Activated B cell treated with CpG ODN at 0.5 μM for 24 hours (primary cell): ENCODE measurements at regions not wholly inside any gene's neighbourhood (a gene's known extent, or its start where the extent isn't known, plus 50 kb on each side); places are given as distances from the start of the nearest gene placed in this dataset.

Experiments
- ATAC-seq: fragments of 200-7000 bp; cut with Tn5 transposase; one replicate; pipeline ENCODE4 v1.10.0; 2021; ENCODE audit warnings: low read depth, mild to moderate bottlenecking, moderate library complexity
- CTCF ChIA-PET: fragments of 350-600 bp; sonication (Branson Sonifier 250); formaldehyde crosslinking; loops from one replicate; lab custom pipeline; 2021; ENCODE audit warnings: antibody characterized with exemption; lab: Charles Lee
- POLR2A ChIA-PET: fragments of 350-600 bp; sonication (Branson Sonifier 250); formaldehyde crosslinking; loops from one replicate; lab custom pipeline; 2021; ENCODE audit warnings: antibody characterized with exemption; lab: Charles Lee
- DNase-seq: peaks from one replicate; pipeline ENCODE4 v3.0.0; 2022
- H3K27ac Mint-ChIP-seq: one replicate; pipeline ENCODE4 v1.8.0; 2020; ENCODE audit warnings: mixed read lengths
- H3K27me3 Mint-ChIP-seq: one replicate; pipeline ENCODE4 v1.8.0; 2021; ENCODE audit warnings: mixed read lengths
- H3K36me3 Mint-ChIP-seq: one replicate; pipeline ENCODE4 v1.8.0; 2021; ENCODE audit warnings: low read depth, mixed read lengths
- H3K4me1 Mint-ChIP-seq: one replicate; pipeline ENCODE4 v1.8.0; 2021; ENCODE audit warnings: mixed read lengths
- H3K4me3 Mint-ChIP-seq: one replicate; pipeline ENCODE4 v1.8.0; 2020; ENCODE audit warnings: mild to moderate bottlenecking, mixed read lengths
- H3K9me3 Mint-ChIP-seq: one replicate; pipeline ENCODE4 v1.8.0; 2020; ENCODE audit warnings: mixed read lengths
- intact Hi-C: fragments of 100-400 bp; cut with micrococcal nuclease; formaldehyde crosslinking; loops from one replicate; pipeline ENCODE4 v1.15.1; 2024
- TF ChIP-seq, protein P1 (sequence below): fragments of 200-600 bp; IDR thresholded peaks from one replicate; pipeline ENCODE4 v1.8.0; 2022; ENCODE audit warnings: antibody characterized with exemption, mild to moderate bottlenecking

DNA sequence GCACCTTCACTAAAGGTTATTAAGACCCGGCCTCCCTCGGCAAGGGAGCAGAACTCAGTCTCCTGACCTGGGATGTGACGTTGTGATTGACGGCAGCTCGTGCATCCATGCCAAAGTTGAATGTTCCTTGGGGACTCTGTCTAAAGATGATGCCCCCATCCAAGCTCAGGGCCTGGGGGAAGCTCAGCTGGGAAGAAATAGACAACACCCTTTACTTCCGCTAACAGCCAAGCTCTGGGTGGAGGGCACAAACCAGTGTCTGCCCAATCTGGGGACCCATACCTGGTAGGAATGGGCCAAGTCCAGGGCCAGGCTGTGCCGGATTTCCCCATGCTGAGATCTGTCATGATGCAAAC lies 95.4 kb downstream of the RMI2 start:
- Mint-ChIP-seq H3K4me1 (no peaks in the 10 kb centered on the region), H3K27ac (no peak overlapping the region)

DNA sequence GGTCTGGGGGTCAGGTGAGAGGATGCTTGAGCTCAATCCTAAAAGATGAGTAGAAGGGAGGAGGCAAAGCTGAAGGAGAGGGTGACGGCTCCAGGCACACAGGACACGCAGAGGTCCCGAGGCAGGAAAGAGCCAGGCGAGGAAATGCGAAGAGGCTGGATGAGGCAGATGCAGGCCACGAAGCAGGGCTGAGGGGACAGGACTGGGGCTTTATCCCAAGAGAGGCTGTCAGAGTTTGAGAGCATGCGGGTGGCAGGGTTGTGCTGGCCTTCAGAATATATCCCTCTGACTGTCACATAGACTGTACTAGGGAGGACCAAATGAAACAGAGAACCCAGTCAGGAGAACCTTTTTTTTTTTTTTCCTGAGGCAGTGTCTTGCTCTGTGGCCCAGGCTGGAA lies 100.2 kb downstream of the RMI2 start:
- ChIA-PET CTCF (no interaction called here), POLR2A (no interaction called here)
- DNase-seq (no peak), ATAC-seq (no peak)
- TF ChIP-seq, protein P1, sequence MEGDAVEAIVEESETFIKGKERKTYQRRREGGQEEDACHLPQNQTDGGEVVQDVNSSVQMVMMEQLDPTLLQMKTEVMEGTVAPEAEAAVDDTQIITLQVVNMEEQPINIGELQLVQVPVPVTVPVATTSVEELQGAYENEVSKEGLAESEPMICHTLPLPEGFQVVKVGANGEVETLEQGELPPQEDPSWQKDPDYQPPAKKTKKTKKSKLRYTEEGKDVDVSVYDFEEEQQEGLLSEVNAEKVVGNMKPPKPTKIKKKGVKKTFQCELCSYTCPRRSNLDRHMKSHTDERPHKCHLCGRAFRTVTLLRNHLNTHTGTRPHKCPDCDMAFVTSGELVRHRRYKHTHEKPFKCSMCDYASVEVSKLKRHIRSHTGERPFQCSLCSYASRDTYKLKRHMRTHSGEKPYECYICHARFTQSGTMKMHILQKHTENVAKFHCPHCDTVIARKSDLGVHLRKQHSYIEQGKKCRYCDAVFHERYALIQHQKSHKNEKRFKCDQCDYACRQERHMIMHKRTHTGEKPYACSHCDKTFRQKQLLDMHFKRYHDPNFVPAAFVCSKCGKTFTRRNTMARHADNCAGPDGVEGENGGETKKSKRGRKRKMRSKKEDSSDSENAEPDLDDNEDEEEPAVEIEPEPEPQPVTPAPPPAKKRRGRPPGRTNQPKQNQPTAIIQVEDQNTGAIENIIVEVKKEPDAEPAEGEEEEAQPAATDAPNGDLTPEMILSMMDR, result no peak
- intact Hi-C loops, result no loop called here
- H3K27ac Mint-ChIP-seq, result no peak overlapping the region
- no peaks in the 10 kb centered on the region for H3K4me1 Mint-ChIP-seq
- H3K4me3 Mint-ChIP-seq, result no peak overlapping the region
- H3K36me3 Mint-ChIP-seq, result peaks cover 4% of the 10 kb centered on the region
- peaks cover 8% of the 10 kb centered on the region for H3K9me3 Mint-ChIP-seq
- peaks cover 1% of the 10 kb centered on the region for H3K27me3 Mint-ChIP-seq

More for the DNA sequence above, 95.4 kb downstream of the RMI2 start:
- CTCF ChIA-PET, result no interaction called here
- Mint-ChIP-seq H3K27me3 (peaks cover 5% of the 10 kb centered on the region), H3K4me3 (no peak overlapping the region), H3K9me3 (peaks cover 12% of the 10 kb centered on the region), H3K36me3 (peaks cover 9% of the 10 kb centered on the region)
- ATAC-seq (no peak), DNase-seq (no peak)
- intact Hi-C loops, result no loop called here
- TF ChIP-seq, protein P1, result no peak
- POLR2A ChIA-PET, result interaction anchor here (0.6 kb wide), 1 partner anchor 412 kb away, joined by 3 read pairs; no protein-coding TSS in a partner anchor

DNA sequence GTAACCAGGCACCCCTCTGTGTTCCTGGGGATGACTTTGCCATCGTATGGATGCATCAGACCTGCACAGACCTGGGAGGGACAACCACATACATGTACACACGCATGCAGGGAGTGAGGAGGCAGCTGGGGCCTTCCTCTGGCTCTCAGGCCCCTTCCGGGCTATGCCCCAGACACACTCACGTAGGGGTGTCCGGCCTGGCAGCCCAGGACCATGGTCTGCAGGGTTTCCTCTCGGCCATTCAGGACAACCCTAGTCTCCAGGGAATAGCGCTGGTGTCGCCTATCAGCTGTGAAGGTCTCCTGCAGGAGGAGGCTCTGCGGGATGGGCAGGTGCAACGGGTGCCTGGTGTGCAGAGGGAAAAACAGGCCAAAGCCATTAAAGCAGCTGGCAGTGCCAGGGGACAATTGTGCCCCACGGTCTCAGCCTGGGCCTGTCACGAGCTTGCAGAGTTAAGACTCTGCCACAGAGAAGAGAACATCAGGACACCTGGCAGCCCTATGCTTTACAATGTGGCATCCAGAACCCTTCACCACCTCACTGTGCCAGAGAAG lies 101.4 kb downstream of the RMI2 start:
- Mint-ChIP-seq H3K4me1 (no peaks in the 10 kb centered on the region), H3K27me3 (peaks cover 1% of the 10 kb centered on the region), H3K4me3 (no peak overlapping the region), H3K9me3 (peaks cover under 1% of the 10 kb centered on the region), H3K36me3 (no peaks in the 10 kb centered on the region), H3K27ac (no peak overlapping the region)
- TF ChIP-seq, protein P1, result no peak
- POLR2A ChIA-PET, result no interaction called here
- ATAC-seq, result no peak
- no peak for DNase-seq
- CTCF ChIA-PET, result no interaction called here
- intact Hi-C loops, result no loop called here

DNA sequence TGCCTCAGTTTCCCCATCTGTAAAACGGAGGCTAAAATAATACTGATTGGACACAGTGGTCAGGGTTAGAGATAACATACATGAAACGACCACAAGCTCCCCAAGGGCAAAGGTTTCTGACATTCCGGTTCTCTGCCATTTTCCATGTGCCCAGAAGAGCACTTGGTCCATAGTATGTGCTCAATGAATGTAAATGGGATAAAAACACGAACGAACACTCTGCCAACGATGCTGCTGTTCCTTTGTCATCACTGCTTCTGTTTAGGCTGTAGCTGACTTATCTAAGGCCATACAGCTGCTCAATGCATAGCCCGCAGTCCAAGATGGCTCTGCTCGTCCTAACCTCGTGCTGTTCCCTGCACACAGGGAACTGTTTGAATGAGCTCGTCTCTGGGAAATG lies 102.0 kb downstream of the RMI2 start:
- no peaks in the 10 kb centered on the region for H3K36me3 Mint-ChIP-seq
- no peak overlapping the region for H3K27ac Mint-ChIP-seq
- DNase-seq (no peak), ATAC-seq (no peak)
- H3K4me1 Mint-ChIP-seq, result no peaks in the 10 kb centered on the region
- H3K27me3 Mint-ChIP-seq, result peaks cover 1% of the 10 kb centered on the region
- H3K9me3 Mint-ChIP-seq, result no peaks in the 10 kb centered on the region
- TF ChIP-seq, protein P1, result no peak
- POLR2A ChIA-PET, result no interaction called here
- intact Hi-C loops, result no loop called here
- CTCF ChIA-PET, result no interaction called here
- H3K4me3 Mint-ChIP-seq, result no peak overlapping the region

DNA sequence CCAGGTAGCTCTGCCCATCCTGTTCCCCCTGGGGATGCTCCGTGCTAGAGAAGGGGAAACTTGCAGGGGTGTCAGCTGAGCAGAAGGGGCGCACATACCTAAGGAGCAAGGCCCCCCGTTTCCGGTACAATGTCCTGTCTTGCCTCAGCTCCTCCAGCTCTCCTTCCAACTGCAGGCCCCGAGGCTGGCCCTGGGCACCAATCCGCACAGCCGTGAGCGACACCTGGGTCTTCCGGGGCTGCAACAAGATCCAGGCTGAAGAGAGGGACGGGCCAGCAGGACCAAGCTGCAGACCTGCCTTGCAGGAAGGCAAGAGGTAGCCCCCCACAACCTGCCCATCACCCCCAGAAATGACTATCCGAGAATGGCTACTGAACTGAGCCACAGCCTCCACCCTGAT lies 102.6 kb downstream of the RMI2 start:
- DNase-seq, result no peak
- no peak overlapping the region for H3K27ac Mint-ChIP-seq
- no peaks in the 10 kb centered on the region for H3K36me3 Mint-ChIP-seq
- TF ChIP-seq, protein P1, result no peak
- peaks cover 1% of the 10 kb centered on the region for H3K27me3 Mint-ChIP-seq
- intact Hi-C loops, result no loop called here
- CTCF ChIA-PET, result no interaction called here
- H3K9me3 Mint-ChIP-seq, result no peaks in the 10 kb centered on the region
- POLR2A ChIA-PET, result no interaction called here
- ATAC-seq, result no peak
- H3K4me1 Mint-ChIP-seq, result no peaks in the 10 kb centered on the region
- no peak overlapping the region for H3K4me3 Mint-ChIP-seq
